ENCODE measurements at regions not wholly inside any gene's neighbourhood (a gene's known extent, or its start where the extent isn't known, plus 50 kb on each side); places are given as distances from the start of the nearest gene placed in this dataset.

DNA sequence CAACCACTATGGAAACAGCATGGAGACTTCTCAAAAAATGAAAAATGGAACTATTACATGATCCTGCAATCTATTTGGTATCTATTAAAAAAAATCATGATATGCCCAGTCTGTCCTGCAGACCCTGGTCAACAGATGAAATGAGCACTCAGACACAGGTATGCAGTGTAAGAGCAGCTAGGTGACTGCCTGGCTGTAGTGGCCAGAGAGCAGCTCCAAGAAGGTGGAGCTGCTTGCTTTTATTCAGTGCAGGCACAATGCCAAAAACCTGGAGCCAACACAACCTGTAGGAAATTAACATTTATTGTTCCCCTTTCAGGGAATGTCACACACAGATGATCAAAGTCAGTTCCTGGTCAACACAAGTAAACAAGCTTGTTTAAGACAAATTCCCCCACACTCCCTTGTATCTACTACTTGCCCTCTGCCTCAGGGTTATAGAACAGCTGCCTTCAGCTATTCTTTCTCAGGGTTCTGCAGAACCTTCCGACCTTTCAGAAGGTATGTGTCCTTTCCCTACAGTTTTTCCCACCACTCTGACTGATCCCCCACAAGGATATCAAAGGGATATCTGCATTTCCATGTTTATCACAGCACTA, 933.7 kb upstream of the SLITRK5 start:
- Histone ChIP-seq H3K36me3 (no peaks in the 10 kb centered on the region), H3K27me3 (no peaks in the 10 kb centered on the region), H3K27ac (no peak overlapping the region), H3K9me3 (no peaks in the 10 kb centered on the region), H3K4me3 (no peak overlapping the region), H3K4me1 (no peaks in the 10 kb centered on the region)
- TF ChIP-seq POLR2A (IDR thresholded peaks at IDR 0.05), result no peak
- TF ChIP-seq, protein P1, sequence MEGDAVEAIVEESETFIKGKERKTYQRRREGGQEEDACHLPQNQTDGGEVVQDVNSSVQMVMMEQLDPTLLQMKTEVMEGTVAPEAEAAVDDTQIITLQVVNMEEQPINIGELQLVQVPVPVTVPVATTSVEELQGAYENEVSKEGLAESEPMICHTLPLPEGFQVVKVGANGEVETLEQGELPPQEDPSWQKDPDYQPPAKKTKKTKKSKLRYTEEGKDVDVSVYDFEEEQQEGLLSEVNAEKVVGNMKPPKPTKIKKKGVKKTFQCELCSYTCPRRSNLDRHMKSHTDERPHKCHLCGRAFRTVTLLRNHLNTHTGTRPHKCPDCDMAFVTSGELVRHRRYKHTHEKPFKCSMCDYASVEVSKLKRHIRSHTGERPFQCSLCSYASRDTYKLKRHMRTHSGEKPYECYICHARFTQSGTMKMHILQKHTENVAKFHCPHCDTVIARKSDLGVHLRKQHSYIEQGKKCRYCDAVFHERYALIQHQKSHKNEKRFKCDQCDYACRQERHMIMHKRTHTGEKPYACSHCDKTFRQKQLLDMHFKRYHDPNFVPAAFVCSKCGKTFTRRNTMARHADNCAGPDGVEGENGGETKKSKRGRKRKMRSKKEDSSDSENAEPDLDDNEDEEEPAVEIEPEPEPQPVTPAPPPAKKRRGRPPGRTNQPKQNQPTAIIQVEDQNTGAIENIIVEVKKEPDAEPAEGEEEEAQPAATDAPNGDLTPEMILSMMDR (IDR thresholded peaks at IDR 0.05), result no peak
- DNase-seq, result no peak

DNA sequence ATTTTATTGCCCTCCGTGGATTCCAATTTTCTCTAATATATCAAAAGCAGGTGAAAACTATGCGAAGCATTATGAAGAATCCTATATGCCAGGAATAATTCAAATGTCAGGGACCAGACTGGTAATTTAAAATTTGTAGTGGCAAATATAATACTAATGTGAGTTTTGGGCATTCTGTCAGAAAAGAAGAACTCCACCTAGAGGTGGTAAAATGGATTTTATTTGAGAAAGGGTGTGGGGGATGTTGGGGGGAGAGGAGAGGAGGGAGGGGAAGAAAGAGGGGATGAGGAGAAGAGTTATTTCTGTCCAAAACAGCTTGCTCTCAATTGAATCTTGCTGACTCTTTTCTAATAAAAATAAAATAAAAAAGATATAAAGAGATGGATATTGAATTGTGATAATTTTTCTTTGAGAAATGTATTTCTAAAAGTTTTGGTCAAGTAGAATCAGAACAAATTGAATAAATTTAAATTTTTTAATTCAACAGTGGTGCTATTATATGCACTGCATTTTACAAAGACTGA, 929.3 kb upstream of the SLITRK5 start:
- no peak for DNase-seq
- no peak overlapping the region for H3K4me3 ChIP-seq
- H3K4me1 ChIP-seq, result no peaks in the 10 kb centered on the region
- H3K36me3 ChIP-seq, result no peaks in the 10 kb centered on the region
- no peak overlapping the region for H3K27ac ChIP-seq
- H3K9me3 ChIP-seq, result no peaks in the 10 kb centered on the region
- no peak for TF ChIP-seq POLR2A (IDR thresholded peaks at IDR 0.05)
- TF ChIP-seq, protein P1 (IDR thresholded peaks at IDR 0.05), result no peak
- H3K27me3 ChIP-seq, result no peaks in the 10 kb centered on the region

DNA sequence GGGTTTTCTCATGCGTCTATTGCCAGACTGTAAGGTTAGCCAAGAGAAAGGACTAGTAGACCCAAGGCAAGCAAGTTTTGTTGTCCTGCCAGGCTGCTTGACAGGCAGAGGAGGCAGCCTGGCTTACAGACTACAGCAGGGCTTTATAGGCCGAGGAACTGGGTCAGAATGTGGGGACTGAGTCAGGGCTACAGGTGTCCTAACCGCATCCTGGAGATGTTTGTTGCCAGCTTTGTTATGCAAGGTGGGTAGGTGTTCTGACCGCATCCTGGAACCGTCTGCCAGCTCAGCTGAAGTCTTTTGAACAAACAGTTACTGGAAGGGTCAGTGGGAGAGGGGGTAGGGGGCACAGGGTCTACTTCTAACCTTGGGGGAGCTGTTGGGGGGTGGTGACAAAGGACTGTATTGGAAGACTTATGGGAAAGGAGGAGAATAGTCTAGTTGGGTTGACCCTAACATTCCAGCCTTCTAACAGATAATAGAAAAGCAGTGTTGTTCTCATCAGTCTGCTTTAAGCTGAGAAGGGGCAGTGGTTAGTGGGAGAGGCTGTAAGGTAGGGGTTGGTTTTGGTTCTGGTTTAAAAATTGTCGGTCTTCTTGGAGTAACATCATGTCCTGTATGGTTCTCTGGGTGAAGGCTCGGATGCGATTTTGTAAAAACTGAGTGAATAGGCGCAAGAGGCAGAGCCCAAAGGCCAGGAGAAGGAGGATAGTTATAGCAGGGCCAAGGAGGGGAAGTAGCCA, 913.8 kb upstream of the SLITRK5 start:
- Histone ChIP-seq H3K36me3 (no peaks in the 10 kb centered on the region), H3K4me1 (no peaks in the 10 kb centered on the region), H3K9me3 (no peaks in the 10 kb centered on the region), H3K27me3 (no peaks in the 10 kb centered on the region), H3K27ac (no peak overlapping the region), H3K4me3 (no peak overlapping the region)
- DNase-seq, result no peak
- TF ChIP-seq, protein P1 (IDR thresholded peaks at IDR 0.05), result no peak
- TF ChIP-seq POLR2A (IDR thresholded peaks at IDR 0.05), result no peak

DNA sequence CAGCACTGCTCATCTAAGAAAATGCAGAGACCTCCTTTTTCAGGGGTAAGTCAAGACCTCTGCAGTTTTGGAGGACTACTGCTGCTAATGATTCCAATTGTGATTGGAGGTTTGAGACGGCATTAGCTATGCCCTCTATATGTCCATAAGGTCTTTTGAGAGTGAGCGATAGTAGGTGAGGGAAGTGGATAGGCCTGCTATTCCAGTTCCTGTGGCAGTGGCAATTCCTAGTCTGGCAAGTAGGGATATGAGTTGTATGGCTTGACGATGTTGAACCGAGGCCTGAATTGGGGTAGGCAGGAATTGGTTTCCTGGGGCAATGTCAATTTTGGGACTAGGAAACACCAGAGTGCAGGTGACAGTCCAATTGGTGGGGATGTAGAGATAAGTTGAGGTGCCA, 913.1 kb upstream of the SLITRK5 start:
- Histone ChIP-seq H3K4me3 (no peak overlapping the region), H3K27ac (no peak overlapping the region), H3K27me3 (no peaks in the 10 kb centered on the region), H3K4me1 (no peaks in the 10 kb centered on the region), H3K9me3 (no peaks in the 10 kb centered on the region), H3K36me3 (no peaks in the 10 kb centered on the region)
- DNase-seq, result no peak
- TF ChIP-seq, protein P1 (IDR thresholded peaks at IDR 0.05), result no peak
- no peak for TF ChIP-seq POLR2A (IDR thresholded peaks at IDR 0.05)

DNA sequence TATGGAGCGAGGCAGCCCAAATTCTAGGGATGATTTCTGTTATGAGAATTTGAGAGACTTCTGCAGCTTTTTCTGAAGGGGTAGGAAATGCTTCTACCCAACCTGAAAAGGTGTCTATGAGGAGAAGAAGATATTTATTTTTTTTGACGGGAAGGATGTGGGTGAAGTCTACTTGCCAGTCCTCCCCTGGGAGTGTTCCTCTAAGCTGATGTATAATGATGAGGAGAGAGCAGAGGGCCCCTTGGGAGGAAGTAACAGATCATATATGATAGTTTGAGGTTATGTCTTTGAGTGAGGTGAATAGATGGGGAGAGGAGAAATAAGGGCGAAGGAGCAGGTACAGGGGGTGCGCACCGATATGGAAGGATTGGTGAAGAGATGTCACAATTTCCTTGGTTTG, 910.6 kb upstream of the SLITRK5 start:
- no peaks in the 10 kb centered on the region for H3K27me3 ChIP-seq
- peaks cover 0 to 6% (median 0%) of the 10 kb centered on the region in 4 donors for H3K9me3 ChIP-seq
- no peaks in the 10 kb centered on the region for H3K36me3 ChIP-seq
- no peak overlapping the region for H3K4me3 ChIP-seq
- no peak overlapping the region for H3K27ac ChIP-seq
- TF ChIP-seq POLR2A (IDR thresholded peaks at IDR 0.05), result no peak
- TF ChIP-seq, protein P1 (IDR thresholded peaks at IDR 0.05), result no peak
- DNase-seq, result no peak
- H3K4me1 ChIP-seq, result no peaks in the 10 kb centered on the region
